ENCODE measurements at regions not wholly inside any gene's neighbourhood (a gene's known extent, or its start where the extent isn't known, plus 50 kb on each side); places are given as distances from the start of the nearest gene placed in this dataset.

- TF ChIP-seq EP300 (IDR thresholded peaks at IDR 0.05) (no peak), CTCF (IDR thresholded peaks at IDR 0.05) (no peak), POLR2AphosphoS5 (IDR thresholded peaks at IDR 0.05) (no peak)
Observed at GRCh38 chr18:42168487-42168886, 213.5 kb downstream of the PIK3C3 start.
